ENCODE measurements at regions not wholly inside any gene's neighbourhood (a gene's known extent, or its start where the extent isn't known, plus 50 kb on each side); places are given as distances from the start of the nearest gene placed in this dataset.

- Mint-ChIP-seq H3K4me3 (no peak overlapping the region), H3K27ac (no peak overlapping the region), H3K36me3 (ENCODE audit: low read depth) (no peaks in the 10 kb centered on the region), H3K9me3 (no peaks in the 10 kb centered on the region), H3K4me1 (ENCODE audit: low read depth) (peaks cover 5% of the 10 kb centered on the region), H3K27me3 (ENCODE audit: low read depth) (no peaks in the 10 kb centered on the region)
Observed at GRCh38 chr18:26700728-26701127, 152.4 kb upstream of the KCTD1 start.

DNA sequence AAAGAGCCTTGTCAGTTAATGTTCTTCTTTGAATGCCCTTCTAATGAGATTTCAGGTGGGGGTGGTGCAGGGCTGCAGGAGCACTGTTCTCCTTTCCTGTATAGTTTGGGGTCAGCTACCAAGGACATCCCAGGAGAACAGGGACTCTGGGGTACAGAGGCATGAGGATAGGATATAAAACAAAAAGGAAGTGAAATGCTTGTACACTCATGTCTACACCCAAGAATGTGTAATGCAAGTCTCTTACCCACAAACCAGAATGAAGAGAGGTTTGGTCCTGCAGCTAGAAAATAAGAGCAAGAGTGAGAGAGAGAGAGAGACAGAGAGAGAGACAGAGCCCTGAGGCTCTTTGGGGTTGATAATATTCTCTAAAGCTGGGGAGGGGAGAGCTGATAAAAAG lies 151.8 kb upstream of the KCTD1 start:
- H3K4me3 Mint-ChIP-seq = no peak overlapping the region

DNA sequence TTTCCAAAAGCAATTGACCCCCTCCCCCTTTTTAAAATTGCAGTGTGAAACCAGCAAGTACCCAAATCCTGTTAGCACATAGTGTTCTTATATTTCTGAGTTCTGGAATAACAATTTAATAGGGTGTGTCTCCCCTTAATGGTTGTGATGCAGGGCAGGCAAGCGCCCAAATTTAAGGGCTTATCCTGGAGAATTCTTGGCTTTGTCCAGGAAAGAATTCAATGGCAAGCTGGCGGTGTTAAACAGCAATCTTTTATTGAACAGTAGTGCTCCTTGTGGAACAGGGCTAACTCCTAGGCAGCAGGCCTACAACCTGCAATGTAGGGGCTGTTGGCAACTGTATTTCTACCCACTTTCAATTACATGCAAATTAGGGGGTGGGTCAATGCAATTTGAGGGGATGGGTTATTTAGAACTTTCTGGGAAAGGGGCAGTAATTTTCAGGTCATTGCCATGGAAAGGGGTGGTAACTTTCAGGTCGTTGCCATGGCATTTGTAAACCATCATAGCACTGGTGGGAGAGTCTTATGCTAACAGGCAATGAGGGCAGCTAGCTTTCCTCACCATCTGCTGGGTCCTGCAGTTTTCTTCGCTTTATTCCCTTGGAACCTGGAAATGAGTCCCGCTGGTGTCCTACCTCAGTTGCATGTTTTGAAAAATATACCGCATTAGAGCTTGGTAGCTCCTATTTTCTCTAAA lies 149.0 kb upstream of the KCTD1 start:
- peaks cover 5% of the 10 kb centered on the region for H3K4me1 Mint-ChIP-seq (ENCODE audit: low read depth)
- H3K4me3 Mint-ChIP-seq = no peak overlapping the region
- no peak overlapping the region for H3K27ac Mint-ChIP-seq
- H3K36me3 Mint-ChIP-seq (ENCODE audit: low read depth) = peaks cover 2% of the 10 kb centered on the region
- peaks cover 18% of the 10 kb centered on the region for H3K9me3 Mint-ChIP-seq
- H3K27me3 Mint-ChIP-seq (ENCODE audit: low read depth) = no peaks in the 10 kb centered on the region

More for the DNA sequence above, 151.8 kb upstream of the KCTD1 start:
- no peak overlapping the region for H3K27ac Mint-ChIP-seq
- no peaks in the 10 kb centered on the region for H3K36me3 Mint-ChIP-seq (ENCODE audit: low read depth)
- peaks cover under 1% of the 10 kb centered on the region for H3K9me3 Mint-ChIP-seq
- peaks cover 5% of the 10 kb centered on the region for H3K4me1 Mint-ChIP-seq (ENCODE audit: low read depth)
- H3K27me3 Mint-ChIP-seq (ENCODE audit: low read depth) = no peaks in the 10 kb centered on the region

GRCh38 chr18:26696786-26697185 lies 148.4 kb upstream of the KCTD1 start:
- H3K36me3 Mint-ChIP-seq (ENCODE audit: low read depth) = peaks cover 2% of the 10 kb centered on the region

GRCh38 chr18:26696308-26696707 lies 148.0 kb upstream of the KCTD1 start:
- H3K4me1 Mint-ChIP-seq (ENCODE audit: low read depth) = peaks cover 5% of the 10 kb centered on the region
- no peak overlapping the region for H3K4me3 Mint-ChIP-seq
- peaks cover 2% of the 10 kb centered on the region for H3K36me3 Mint-ChIP-seq (ENCODE audit: low read depth)
- H3K27me3 Mint-ChIP-seq (ENCODE audit: low read depth) = no peaks in the 10 kb centered on the region
- peaks cover 27% of the 10 kb centered on the region for H3K9me3 Mint-ChIP-seq
- no peak overlapping the region for H3K27ac Mint-ChIP-seq

More at GRCh38 chr18:26696786-26697185, 148.4 kb upstream of the KCTD1 start:
- H3K9me3 Mint-ChIP-seq = peaks cover 23% of the 10 kb centered on the region
- no peak overlapping the region for H3K4me3 Mint-ChIP-seq
- peaks cover 5% of the 10 kb centered on the region for H3K4me1 Mint-ChIP-seq (ENCODE audit: low read depth)
- no peaks in the 10 kb centered on the region for H3K27me3 Mint-ChIP-seq (ENCODE audit: low read depth)
- H3K27ac Mint-ChIP-seq = no peak overlapping the region

GRCh38 chr18:26689226-26689879 lies 141.0 kb upstream of the KCTD1 start:
- Mint-ChIP-seq H3K27me3 (ENCODE audit: low read depth) (no peaks in the 10 kb centered on the region), H3K4me3 (no peak overlapping the region)

GRCh38 chr18:26686532-26686931 lies 138.2 kb upstream of the KCTD1 start:
- Mint-ChIP-seq H3K4me3 (no peak overlapping the region), H3K9me3 (peaks cover 9% of the 10 kb centered on the region), H3K27me3 (ENCODE audit: low read depth) (peaks cover 3% of the 10 kb centered on the region), H3K36me3 (ENCODE audit: low read depth) (no peaks in the 10 kb centered on the region), H3K27ac (no peak overlapping the region), H3K4me1 (ENCODE audit: low read depth) (no peaks in the 10 kb centered on the region)

More at GRCh38 chr18:26689226-26689879, 141.0 kb upstream of the KCTD1 start:
- Mint-ChIP-seq H3K36me3 (ENCODE audit: low read depth) (peaks cover 2% of the 10 kb centered on the region), H3K9me3 (peaks cover 27% of the 10 kb centered on the region), H3K27ac (no peak overlapping the region), H3K4me1 (ENCODE audit: low read depth) (no peaks in the 10 kb centered on the region)

- no peak overlapping the region for H3K27ac Mint-ChIP-seq
- peaks cover 3% of the 10 kb centered on the region for H3K27me3 Mint-ChIP-seq (ENCODE audit: low read depth)
- H3K4me1 Mint-ChIP-seq (ENCODE audit: low read depth) = no peaks in the 10 kb centered on the region
- peaks cover under 1% of the 10 kb centered on the region for H3K9me3 Mint-ChIP-seq
- H3K36me3 Mint-ChIP-seq (ENCODE audit: low read depth) = no peaks in the 10 kb centered on the region
- H3K4me3 Mint-ChIP-seq = no peak overlapping the region
Observed at GRCh38 chr18:26685438-26686157, 137.2 kb upstream of the KCTD1 start.

- no peak overlapping the region for H3K27ac Mint-ChIP-seq
- H3K4me3 Mint-ChIP-seq = no peak overlapping the region
- H3K4me1 Mint-ChIP-seq (ENCODE audit: low read depth) = no peaks in the 10 kb centered on the region
- peaks cover 3% of the 10 kb centered on the region for H3K27me3 Mint-ChIP-seq (ENCODE audit: low read depth)
- H3K9me3 Mint-ChIP-seq = peaks cover 9% of the 10 kb centered on the region
- H3K36me3 Mint-ChIP-seq (ENCODE audit: low read depth) = no peaks in the 10 kb centered on the region
Observed at GRCh38 chr18:26677957-26678356, 129.6 kb upstream of the KCTD1 start.

- Mint-ChIP-seq H3K4me3 (no peak overlapping the region), H3K27me3 (ENCODE audit: low read depth) (peaks cover 24% of the 10 kb centered on the region), H3K4me1 (ENCODE audit: low read depth) (no peaks in the 10 kb centered on the region), H3K36me3 (ENCODE audit: low read depth) (no peaks in the 10 kb centered on the region), H3K27ac (no peak overlapping the region), H3K9me3 (no peaks in the 10 kb centered on the region)
Observed at GRCh38 chr18:26667046-26667445, 118.7 kb upstream of the KCTD1 start.

- Mint-ChIP-seq H3K36me3 (ENCODE audit: low read depth) (no peaks in the 10 kb centered on the region), H3K9me3 (no peaks in the 10 kb centered on the region), H3K27ac (no peak overlapping the region), H3K27me3 (ENCODE audit: low read depth) (peaks cover 54% of the 10 kb centered on the region), H3K4me1 (ENCODE audit: low read depth) (no peaks in the 10 kb centered on the region), H3K4me3 (no peak overlapping the region)
Observed at GRCh38 chr18:26662996-26663395, 114.6 kb upstream of the KCTD1 start.

- Mint-ChIP-seq H3K27ac (peak overlapping the region; percentile 9), H3K9me3 (no peaks in the 10 kb centered on the region), H3K4me1 (ENCODE audit: low read depth) (peaks cover 10% of the 10 kb centered on the region), H3K4me3 (peak overlapping the region; percentile 75), H3K36me3 (ENCODE audit: low read depth) (no peaks in the 10 kb centered on the region), H3K27me3 (ENCODE audit: low read depth) (peaks cover 73% of the 10 kb centered on the region)
Observed at GRCh38 chr18:26657631-26658581, 109.6 kb upstream of the KCTD1 start.

DNA sequence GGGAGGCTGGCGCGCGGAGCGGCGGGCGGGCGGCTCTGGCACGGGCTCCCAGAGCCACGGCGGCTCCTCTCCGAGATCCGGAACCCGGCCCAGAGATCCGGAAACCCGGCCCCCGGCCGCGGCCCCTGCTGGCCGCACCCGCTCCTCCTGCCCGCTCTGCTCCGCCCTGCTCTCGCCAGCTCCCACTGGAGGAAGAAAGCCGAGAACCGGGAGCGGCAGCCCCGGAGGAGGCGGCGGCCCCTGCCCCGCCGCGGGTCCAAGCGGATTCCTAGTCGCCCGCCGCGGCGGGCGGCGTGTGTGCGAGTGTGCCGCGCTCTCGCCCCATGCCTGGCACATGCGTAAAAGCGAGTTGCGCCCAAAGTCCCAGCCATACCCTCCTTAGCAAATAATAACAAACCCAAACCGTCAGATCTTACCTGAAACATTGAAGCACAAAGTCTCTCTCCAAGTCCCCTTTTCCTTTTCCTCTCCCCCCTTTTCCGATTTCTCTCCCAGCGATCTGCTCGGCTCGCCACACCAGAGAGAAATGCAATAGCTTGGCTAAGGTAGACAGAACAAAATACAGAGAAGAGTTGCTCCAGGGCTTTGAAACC lies 108.7 kb upstream of the KCTD1 start:
- Mint-ChIP-seq H3K4me1 (ENCODE audit: low read depth) (peaks cover 10% of the 10 kb centered on the region), H3K36me3 (ENCODE audit: low read depth) (no peaks in the 10 kb centered on the region), H3K27me3 (ENCODE audit: low read depth) (peaks cover 81% of the 10 kb centered on the region), H3K4me3 (peak overlapping the region; percentile 75), H3K9me3 (no peaks in the 10 kb centered on the region), H3K27ac (peak overlapping the region; percentile 9)
